ENCODE measurements at regions not wholly inside any gene's neighbourhood (a gene's known extent, or its start where the extent isn't known, plus 50 kb on each side); places are given as distances from the start of the nearest gene placed in this dataset.

DNA sequence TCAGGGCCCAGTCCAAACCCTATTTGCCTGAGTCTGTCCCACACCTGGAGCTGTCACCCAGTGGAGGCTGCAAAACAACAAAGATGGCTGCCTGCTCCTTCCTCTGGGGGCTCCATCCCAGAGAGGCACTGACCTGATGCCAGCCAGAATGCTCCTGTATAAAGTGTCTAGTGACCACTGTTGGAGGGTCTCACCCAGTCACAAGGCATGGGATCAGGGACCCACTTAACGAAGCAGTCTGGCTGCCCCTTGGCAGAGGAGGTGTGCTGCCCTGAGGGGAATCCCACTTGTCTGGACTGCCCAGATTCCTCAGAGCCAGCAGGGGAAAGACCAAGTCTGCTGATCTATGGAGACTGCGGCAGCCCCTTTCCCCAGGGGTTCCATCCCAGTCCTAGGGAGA lies 241.6 kb downstream of the CDH26 start:
- no peaks in the 10 kb centered on the region for H3K36me3 Mint-ChIP-seq (ENCODE audit: unreplicated experiment)
- no peak overlapping the region for H3K4me3 Mint-ChIP-seq (ENCODE audit: unreplicated experiment)
- TF ChIP-seq, protein P1, sequence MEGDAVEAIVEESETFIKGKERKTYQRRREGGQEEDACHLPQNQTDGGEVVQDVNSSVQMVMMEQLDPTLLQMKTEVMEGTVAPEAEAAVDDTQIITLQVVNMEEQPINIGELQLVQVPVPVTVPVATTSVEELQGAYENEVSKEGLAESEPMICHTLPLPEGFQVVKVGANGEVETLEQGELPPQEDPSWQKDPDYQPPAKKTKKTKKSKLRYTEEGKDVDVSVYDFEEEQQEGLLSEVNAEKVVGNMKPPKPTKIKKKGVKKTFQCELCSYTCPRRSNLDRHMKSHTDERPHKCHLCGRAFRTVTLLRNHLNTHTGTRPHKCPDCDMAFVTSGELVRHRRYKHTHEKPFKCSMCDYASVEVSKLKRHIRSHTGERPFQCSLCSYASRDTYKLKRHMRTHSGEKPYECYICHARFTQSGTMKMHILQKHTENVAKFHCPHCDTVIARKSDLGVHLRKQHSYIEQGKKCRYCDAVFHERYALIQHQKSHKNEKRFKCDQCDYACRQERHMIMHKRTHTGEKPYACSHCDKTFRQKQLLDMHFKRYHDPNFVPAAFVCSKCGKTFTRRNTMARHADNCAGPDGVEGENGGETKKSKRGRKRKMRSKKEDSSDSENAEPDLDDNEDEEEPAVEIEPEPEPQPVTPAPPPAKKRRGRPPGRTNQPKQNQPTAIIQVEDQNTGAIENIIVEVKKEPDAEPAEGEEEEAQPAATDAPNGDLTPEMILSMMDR (IDR thresholded peaks at IDR 0.05; ENCODE audit: partially characterized antibody, unreplicated experiment): no peak
- H3K4me1 Mint-ChIP-seq (ENCODE audit: low read depth, unreplicated experiment): no peaks in the 10 kb centered on the region
- H3K9me3 Mint-ChIP-seq (ENCODE audit: unreplicated experiment): no peaks in the 10 kb centered on the region
- DNase-seq: no peak
- no peak overlapping the region for H3K27ac Mint-ChIP-seq (ENCODE audit: unreplicated experiment)
- H3K27me3 Mint-ChIP-seq (ENCODE audit: unreplicated experiment): no peaks in the 10 kb centered on the region

DNA sequence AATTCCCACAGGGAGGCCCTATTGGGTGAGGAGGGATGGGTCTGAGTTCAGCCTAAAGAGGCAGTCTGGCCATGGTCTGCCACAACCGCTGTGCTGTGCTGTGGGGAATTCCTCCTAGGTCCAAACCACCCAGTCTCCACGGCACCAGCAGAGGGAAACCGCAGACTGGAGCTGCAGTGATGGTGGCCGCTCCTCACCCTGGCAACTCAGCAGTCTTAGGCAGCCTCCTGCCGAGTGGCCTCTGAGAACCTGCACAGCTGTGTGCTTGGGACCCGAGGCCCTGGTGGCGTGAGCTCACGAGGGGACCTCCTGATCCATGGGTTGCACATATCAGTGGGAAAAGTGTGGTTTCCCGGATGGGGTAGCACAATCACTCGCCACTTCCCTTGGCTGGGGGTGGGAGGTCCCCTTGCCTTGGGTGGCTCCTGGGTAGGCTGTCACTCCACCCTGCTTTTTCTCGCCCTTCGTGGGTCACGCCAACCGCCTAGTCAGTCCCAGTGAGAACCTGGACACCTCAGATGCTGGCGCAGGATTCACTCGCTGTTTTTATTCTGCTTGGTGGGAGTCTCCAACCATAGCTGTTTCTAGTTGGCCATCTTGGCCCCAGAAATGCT lies 242.2 kb downstream of the CDH26 start:
- H3K9me3 Mint-ChIP-seq (ENCODE audit: unreplicated experiment): no peaks in the 10 kb centered on the region
- H3K4me3 Mint-ChIP-seq (ENCODE audit: unreplicated experiment): no peak overlapping the region
- no peaks in the 10 kb centered on the region for H3K4me1 Mint-ChIP-seq (ENCODE audit: low read depth, unreplicated experiment)
- TF ChIP-seq, protein P1 (IDR thresholded peaks at IDR 0.05; ENCODE audit: partially characterized antibody, unreplicated experiment): no peak
- no peaks in the 10 kb centered on the region for H3K36me3 Mint-ChIP-seq (ENCODE audit: unreplicated experiment)
- no peaks in the 10 kb centered on the region for H3K27me3 Mint-ChIP-seq (ENCODE audit: unreplicated experiment)
- no peak for DNase-seq
- H3K27ac Mint-ChIP-seq (ENCODE audit: unreplicated experiment): no peak overlapping the region

DNA sequence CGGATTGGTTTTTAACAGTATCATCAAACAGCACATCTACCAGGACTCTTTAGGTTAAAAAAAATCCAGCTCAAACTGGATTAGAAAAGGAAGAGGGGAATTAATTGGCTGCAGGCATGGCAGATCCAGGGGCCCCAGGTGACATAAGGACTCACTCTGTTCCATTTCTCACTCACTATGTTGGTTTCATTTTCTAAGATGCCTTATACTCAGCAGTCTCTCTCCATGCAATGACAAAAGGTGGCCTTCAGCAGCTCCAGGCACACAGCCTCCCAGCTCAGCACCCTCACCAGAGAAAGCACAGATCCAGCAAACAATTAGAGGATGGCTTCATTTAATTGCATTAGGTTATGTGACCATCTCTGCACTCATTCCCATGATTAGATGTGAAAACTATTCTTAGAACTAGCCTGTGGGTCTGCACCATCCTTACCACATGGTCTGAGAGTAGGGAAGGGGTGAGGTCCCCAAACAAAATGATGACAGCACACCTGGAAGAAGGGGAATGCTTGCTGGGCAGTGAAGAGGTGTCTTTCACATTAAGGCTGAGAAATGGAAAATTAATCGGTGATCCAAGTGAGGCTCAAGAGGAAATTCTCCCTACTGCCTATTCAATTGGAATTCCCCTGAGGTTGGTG lies 243.1 kb downstream of the CDH26 start:
- no peak for DNase-seq
- Mint-ChIP-seq H3K27ac (ENCODE audit: unreplicated experiment) (no peak overlapping the region), H3K4me3 (ENCODE audit: unreplicated experiment) (no peak overlapping the region), H3K4me1 (ENCODE audit: low read depth, unreplicated experiment) (no peaks in the 10 kb centered on the region), H3K36me3 (ENCODE audit: unreplicated experiment) (no peaks in the 10 kb centered on the region), H3K27me3 (ENCODE audit: unreplicated experiment) (no peaks in the 10 kb centered on the region), H3K9me3 (ENCODE audit: unreplicated experiment) (no peaks in the 10 kb centered on the region)
- TF ChIP-seq, protein P1 (IDR thresholded peaks at IDR 0.05; ENCODE audit: partially characterized antibody, unreplicated experiment): no peak

DNA sequence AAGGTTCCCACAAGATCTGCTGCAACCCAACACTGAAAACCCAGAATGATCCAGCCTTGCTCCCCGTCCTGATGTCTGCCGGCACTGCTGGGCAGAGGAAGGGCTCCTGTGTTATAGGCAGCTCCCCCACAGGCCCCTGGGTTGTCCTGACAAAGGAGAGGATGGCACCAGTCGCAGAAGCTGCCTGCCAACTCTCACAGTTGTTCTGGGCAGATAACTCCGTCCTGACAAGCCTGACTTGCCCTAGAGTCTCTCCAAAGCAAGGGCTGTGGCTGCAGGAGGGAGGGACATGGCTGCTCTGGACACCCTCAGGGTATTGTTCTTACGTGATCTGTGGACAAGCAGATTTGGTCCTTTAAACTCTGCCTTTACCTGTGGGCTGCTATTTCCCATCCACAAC lies 243.8 kb downstream of the CDH26 start:
- Mint-ChIP-seq H3K27ac (ENCODE audit: unreplicated experiment) (no peak overlapping the region), H3K4me3 (ENCODE audit: unreplicated experiment) (no peak overlapping the region), H3K27me3 (ENCODE audit: unreplicated experiment) (no peaks in the 10 kb centered on the region), H3K4me1 (ENCODE audit: low read depth, unreplicated experiment) (no peaks in the 10 kb centered on the region), H3K9me3 (ENCODE audit: unreplicated experiment) (no peaks in the 10 kb centered on the region), H3K36me3 (ENCODE audit: unreplicated experiment) (no peaks in the 10 kb centered on the region)
- no peak for DNase-seq
- TF ChIP-seq, protein P1 (IDR thresholded peaks at IDR 0.05; ENCODE audit: partially characterized antibody, unreplicated experiment): no peak

DNA sequence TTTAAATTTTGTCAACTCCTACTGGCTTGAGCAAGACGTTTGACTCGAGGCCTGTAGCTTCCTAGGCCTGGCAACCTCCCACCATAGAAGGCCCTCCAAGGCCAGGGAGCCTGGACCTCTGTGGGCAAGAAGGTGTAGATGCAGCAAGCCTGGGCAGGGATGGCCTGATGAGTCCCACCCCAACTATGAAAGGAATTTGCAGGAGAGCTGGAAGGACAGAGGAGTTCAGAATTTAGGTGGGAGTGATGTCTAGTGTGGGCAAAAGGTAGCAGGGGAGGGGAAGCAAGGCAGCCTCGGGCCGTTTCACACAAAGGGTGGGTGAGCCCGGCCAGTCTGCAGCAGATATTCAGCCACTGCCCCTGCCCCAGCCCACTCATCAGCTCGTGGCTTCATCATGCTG lies 245.2 kb downstream of the CDH26 start:
- DNase-seq: no peak
- no peaks in the 10 kb centered on the region for H3K27me3 Mint-ChIP-seq (ENCODE audit: unreplicated experiment)
- H3K4me1 Mint-ChIP-seq (ENCODE audit: low read depth, unreplicated experiment): no peaks in the 10 kb centered on the region
- H3K9me3 Mint-ChIP-seq (ENCODE audit: unreplicated experiment): peaks cover 4% of the 10 kb centered on the region
- H3K36me3 Mint-ChIP-seq (ENCODE audit: unreplicated experiment): no peaks in the 10 kb centered on the region
- H3K27ac Mint-ChIP-seq (ENCODE audit: unreplicated experiment): no peak overlapping the region
- H3K4me3 Mint-ChIP-seq (ENCODE audit: unreplicated experiment): no peak overlapping the region
- TF ChIP-seq, protein P1 (IDR thresholded peaks at IDR 0.05; ENCODE audit: partially characterized antibody, unreplicated experiment): no peak
